HG02763 (cell line): ENCODE measurements at regions not wholly inside any gene's neighbourhood (a gene's known extent, or its start where the extent isn't known, plus 50 kb on each side); places are given as distances from the start of the nearest gene placed in this dataset.

Experiments used
- ATAC-seq: cut with Tn5 transposase; IDR thresholded peaks from one replicate; pipeline ENCODE4 v1.9.1; 2021; ENCODE audit warnings: mild to moderate bottlenecking, moderate library complexity; ENCODE audit not compliant: unreplicated experiment

- no peak for ATAC-seq
Measured at GRCh38 chr5:96142184-96142781, 180.6 kb upstream of the ELL2 start.

- no peak for ATAC-seq
Measured at GRCh38 chr5:96141749-96142148, 180.1 kb upstream of the ELL2 start.

DNA sequence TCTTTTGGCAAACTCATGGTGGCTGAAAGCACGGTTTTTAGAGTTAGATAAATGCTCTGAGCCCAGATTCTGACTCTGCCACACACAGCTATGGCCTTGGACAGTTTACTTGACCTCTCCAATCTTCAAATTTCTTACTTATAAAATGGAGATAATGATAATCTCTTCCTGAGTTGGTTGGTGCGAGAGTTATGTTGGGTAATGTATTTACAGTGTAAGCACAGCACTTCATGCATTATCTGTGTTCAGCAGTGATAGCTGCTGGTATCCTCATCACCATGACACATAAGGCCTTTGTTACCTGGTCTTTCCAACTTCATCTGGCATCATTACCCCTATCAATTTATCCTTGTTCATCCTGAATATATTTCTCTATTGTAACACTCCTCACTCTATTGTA is 178.8 kb upstream of the ELL2 start:
- ATAC-seq, result no peak

DNA sequence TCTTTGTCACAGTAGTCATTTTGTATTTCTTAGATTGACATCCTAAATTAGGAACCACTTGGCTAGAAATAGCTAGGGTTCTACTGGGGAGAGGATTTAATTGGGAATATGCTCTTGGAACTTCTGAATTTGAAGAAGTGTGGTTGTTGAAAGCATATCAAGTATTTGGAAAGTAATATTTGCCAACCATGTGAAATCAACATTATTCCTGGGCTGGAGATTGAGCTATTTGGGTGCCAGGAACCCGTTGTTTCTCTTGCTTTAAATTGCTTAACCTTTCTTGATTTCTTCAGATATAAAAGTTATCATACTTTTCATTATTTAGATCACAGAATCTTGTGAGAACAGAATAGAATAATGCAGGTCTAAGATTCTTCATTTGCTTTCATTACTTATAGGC is 178.4 kb upstream of the ELL2 start:
- ATAC-seq, result no peak

DNA sequence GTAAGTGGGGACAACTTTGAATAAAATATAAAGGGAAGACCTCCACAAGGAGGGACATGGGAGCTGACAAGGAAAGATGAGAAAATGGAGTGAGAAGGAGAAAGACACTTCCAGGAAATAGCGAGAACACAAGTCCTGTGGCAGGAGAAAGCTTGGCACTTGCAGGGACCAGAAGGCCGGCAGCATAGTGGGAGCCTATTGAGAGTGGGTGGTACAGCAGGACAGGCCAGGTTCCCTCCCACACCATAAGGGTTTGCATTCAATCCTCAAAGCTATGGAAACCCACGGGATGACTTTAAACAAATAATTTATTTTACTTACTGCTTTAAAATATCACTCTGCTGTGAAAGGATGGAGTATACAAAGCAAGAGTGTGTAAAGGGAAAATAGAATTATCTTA is 173.2 kb upstream of the ELL2 start:
- no peak for ATAC-seq

DNA sequence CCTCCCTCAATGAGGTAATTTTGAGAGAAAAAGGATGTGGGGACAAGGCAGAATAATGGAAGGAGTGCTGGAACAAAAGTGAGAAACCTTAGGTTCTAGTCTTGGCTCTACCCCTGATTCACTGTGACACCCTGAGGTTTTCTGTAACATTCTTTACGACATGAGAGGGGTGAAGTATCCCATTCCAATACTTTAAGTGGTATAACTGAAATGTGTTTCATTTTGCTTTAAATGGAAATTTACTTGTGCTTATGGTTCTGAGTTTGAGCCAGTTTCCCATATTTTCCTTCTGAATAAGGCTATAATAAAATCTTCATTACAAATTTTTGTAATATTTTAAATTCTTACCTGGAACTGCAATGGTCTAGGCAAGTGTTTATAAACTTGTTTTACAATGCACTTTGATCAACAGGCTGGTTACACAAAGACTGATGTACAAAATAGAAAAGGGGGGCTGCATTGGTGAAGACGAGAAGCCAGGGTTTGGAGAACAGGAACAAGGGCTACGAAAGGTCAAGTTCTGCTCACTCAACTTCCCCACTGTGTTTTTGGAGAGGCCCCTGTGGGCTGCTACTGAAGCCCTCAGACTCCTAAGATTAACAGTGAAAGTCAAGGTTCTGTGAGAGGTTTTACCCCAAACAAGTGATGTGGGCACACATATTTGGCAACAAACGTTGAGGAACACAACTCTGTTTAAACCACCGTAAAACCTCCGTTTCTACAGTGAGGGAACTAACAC is 171.9 kb upstream of the ELL2 start:
- ATAC-seq, result no peak

DNA sequence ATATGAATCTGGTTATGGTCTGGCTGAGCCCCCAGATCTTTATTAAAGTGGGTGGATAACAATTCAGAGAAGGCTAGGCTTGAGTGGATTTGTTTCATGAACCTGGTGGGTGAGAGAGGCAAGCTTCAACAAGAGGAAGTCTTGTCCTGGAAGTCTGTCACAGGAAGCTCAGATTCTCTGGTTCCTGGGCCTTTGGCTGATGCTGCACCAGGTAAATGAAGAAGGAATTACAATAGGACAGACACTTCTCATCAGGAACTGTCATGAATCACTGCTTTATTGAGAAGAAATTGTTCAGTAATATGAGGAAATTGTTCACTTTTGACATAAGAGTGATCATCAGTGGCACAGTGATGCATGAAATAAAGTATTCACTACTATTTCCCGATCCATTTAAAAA is 167.6 kb upstream of the ELL2 start:
- ATAC-seq, result no peak

GRCh38 chr5:96128204-96128864 is 166.7 kb upstream of the ELL2 start:
- ATAC-seq, result no peak

DNA sequence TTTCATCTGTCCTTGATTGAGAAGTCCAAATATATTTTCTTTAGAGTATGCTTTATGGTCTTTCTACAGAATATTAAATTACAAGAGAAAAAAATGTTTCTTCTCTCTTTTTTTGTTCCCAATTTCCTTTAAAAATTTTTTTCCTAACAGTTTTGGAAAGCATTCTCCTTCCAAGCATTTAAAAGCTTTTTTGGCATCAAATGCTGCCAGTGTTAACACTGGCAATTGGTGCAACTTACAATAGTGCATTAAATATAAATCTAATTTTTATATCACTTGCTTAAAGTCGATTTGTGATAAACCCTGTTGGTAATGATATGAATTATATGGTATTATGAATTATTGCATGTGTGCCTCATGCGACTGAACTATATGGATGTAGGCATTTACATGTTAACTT is 165.9 kb upstream of the ELL2 start:
- no peak for ATAC-seq

- no peak for ATAC-seq
Measured at GRCh38 chr5:96125231-96125891, 163.7 kb upstream of the ELL2 start.

GRCh38 chr5:96124589-96124988 is 162.9 kb upstream of the ELL2 start:
- ATAC-seq, result no peak

GRCh38 chr5:96123418-96123817 is 161.8 kb upstream of the ELL2 start:
- ATAC-seq, result no peak

- no peak for ATAC-seq
Measured at GRCh38 chr5:96121364-96121763, 159.7 kb upstream of the ELL2 start.

GRCh38 chr5:96120120-96120519 is 158.5 kb upstream of the ELL2 start:
- ATAC-seq, result no peak

GRCh38 chr5:96117771-96118651 is 156.4 kb upstream of the ELL2 start:
- no peak for ATAC-seq

GRCh38 chr5:96115147-96115807 is 153.6 kb upstream of the ELL2 start:
- no peak for ATAC-seq

DNA sequence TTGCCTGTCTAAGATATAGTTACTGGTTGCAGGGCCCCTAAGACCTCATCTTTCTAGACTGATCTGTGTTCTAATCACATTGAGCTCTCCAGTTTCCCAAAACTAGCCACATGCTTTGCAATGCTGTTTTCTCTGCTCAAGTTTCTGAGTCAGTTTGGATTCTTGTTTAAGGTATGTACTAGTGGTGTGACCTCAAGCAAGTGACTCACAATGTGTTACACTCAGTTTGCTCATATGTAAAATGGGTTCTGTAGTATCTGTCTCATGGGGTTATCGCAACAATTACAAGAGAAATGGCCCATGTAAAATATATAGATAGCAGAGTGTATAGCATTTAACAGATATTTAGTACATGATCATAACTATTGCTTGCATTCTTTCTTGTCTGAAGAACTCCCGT is 153.1 kb upstream of the ELL2 start:
- ATAC-seq, result no peak

GRCh38 chr5:96113170-96113939 is 151.7 kb upstream of the ELL2 start:
- no peak for ATAC-seq

- no peak for ATAC-seq
Measured at GRCh38 chr5:96112703-96113102, 151.1 kb upstream of the ELL2 start.
